RWPE1 (cell line): ENCODE measurements at regions not wholly inside any gene's neighbourhood (a gene's known extent, or its start where the extent isn't known, plus 50 kb on each side); places are given as distances from the start of the nearest gene placed in this dataset.

Source experiments
- CTCF ChIA-PET: fragments of 350-600 bp; sonication (Branson Sonifier 250); formaldehyde crosslinking; extraction: SDS; loops from one replicate; lab custom pipeline; 2021; lab: Yijun Ruan, JAX
- POLR2A ChIA-PET: fragments of 400-600 bp; formaldehyde crosslinking; extraction: SDS; loops from one replicate; lab custom pipeline; 2020; ENCODE audit warnings: antibody characterized with exemption; ENCODE audit not compliant: low non-redundant PET; lab: Yijun Ruan, JAX
- DNase-seq: peaks from one replicate; pipeline ENCODE4 v3.0.0; 2012; ENCODE audit warnings: low spot score
- H3K27ac ChIP-seq: fragments of 450-650 bp; 2 replicates; pipeline ENCODE4 v1.5.1; 2017
- CTCF ChIP-seq: fragments of 450-650 bp; conservative IDR thresholded peaks from 2 replicates; pipeline ENCODE4 v1.5.1; 2017; ENCODE audit warnings: low read depth, mild to moderate bottlenecking

- CTCF ChIA-PET, result interaction anchor here (0.6 to 0.7 kb wide), 2 partner anchors 126 to 222 kb away, joined by 5 to 7 read pairs; no protein-coding TSS in a partner anchor
Observed at GRCh38 chr12:107360033-107360432, 266.7 kb upstream of the CRY1 start.

GRCh38 chr12:107360482-107360881 is 267.1 kb upstream of the CRY1 start:
- CTCF ChIA-PET, result interaction anchor here (0.6 to 0.7 kb wide), 2 partner anchors 126 to 222 kb away, joined by 5 to 7 read pairs; no protein-coding TSS in a partner anchor
- no peak for TF ChIP-seq CTCF
- DNase-seq, result peak; percentile 9
- no peak overlapping the region for H3K27ac ChIP-seq
- POLR2A ChIA-PET, result interaction anchor here (0.7 kb wide), 1 partner anchor 40 kb away, joined by 3 read pairs; no protein-coding TSS in a partner anchor

More at GRCh38 chr12:107360033-107360432, 266.7 kb upstream of the CRY1 start:
- no peak for DNase-seq
- POLR2A ChIA-PET, result interaction anchor here (0.7 kb wide), 1 partner anchor 39 kb away, joined by 3 read pairs; no protein-coding TSS in a partner anchor
- no peak overlapping the region for H3K27ac ChIP-seq
- TF ChIP-seq CTCF, result no peak

GRCh38 chr12:107361970-107362369 is 268.6 kb upstream of the CRY1 start:
- ChIA-PET POLR2A (no interaction called here), CTCF (no interaction called here)
- no peak for DNase-seq
- H3K27ac ChIP-seq, result no peak overlapping the region
- TF ChIP-seq CTCF, result no peak

GRCh38 chr12:107362960-107363359 is 269.6 kb upstream of the CRY1 start:
- ChIA-PET POLR2A (no interaction called here), CTCF (no interaction called here)
- DNase-seq, result no peak
- TF ChIP-seq CTCF, result no peak
- H3K27ac ChIP-seq, result no peak overlapping the region

GRCh38 chr12:107364875-107365518 is 271.6 kb upstream of the CRY1 start:
- POLR2A ChIA-PET, result no interaction called here
- CTCF ChIA-PET, result no interaction called here

GRCh38 chr12:107365703-107366102 is 272.4 kb upstream of the CRY1 start:
- ChIA-PET POLR2A (no interaction called here), CTCF (no interaction called here)
- DNase-seq, result no peak
- H3K27ac ChIP-seq, result no peak overlapping the region
- TF ChIP-seq CTCF, result no peak

More at GRCh38 chr12:107364875-107365518, 271.6 kb upstream of the CRY1 start:
- TF ChIP-seq CTCF, result no peak
- DNase-seq, result no peak
- no peak overlapping the region for H3K27ac ChIP-seq
